HPDE6-E6E7 (cell line): ENCODE measurements at regions not wholly inside any gene's neighbourhood (a gene's known extent, or its start where the extent isn't known, plus 50 kb on each side); places are given as distances from the start of the nearest gene placed in this dataset.
"Not testable (repeated sequence)": the region's sequence is repeated elsewhere in the genome, so short reads cannot be mapped to it uniquely, and the experiment has no call there.

Experiments
- DNase-seq: peaks from one replicate; pipeline ENCODE4 v3.0.0; 2011; ENCODE audit warnings: missing footprints; ENCODE audit errors: extremely low spot score

DNA sequence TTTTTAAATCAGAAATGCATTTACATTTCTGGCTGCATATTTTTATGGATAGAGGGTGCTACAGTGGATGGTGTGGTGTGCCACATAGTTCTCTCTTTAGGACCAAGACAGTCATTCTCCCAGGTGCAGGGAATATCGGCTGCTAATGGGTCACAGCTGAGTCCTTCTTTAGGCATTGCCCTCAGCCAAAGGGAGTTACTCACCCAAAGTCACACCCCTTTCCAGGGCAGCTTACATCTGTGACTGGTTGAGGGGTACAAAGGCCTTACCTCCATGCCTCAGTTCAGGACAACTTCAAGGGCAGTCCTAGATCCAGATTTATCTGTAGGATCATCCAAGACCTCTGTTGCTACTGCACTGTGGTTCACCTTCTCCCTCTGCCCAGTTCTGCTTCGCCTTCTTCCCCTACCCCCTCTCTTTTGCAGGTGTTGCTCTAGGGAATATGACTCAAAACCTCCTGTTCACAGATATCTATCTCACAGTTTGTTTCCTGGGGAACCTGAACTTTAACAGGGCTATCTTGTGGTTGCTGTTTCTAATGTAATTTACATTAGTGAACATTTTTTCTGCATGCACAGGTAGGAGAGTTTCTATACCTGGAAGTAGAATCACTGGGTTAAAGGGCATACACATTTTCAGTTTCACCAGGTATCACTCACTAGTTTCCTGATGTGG, 413.9 kb downstream of the RPS6KC1 start:
- no peak for DNase-seq

GRCh38 chr1:213466541-213466940, 415.5 kb downstream of the RPS6KC1 start:
- DNase-seq: no peak

- no peak for DNase-seq
Observed at GRCh38 chr1:213474054-213474453, 423.0 kb downstream of the RPS6KC1 start.

- DNase-seq: no peak
Observed at GRCh38 chr1:213481395-213481794, 430.4 kb downstream of the RPS6KC1 start.

DNA sequence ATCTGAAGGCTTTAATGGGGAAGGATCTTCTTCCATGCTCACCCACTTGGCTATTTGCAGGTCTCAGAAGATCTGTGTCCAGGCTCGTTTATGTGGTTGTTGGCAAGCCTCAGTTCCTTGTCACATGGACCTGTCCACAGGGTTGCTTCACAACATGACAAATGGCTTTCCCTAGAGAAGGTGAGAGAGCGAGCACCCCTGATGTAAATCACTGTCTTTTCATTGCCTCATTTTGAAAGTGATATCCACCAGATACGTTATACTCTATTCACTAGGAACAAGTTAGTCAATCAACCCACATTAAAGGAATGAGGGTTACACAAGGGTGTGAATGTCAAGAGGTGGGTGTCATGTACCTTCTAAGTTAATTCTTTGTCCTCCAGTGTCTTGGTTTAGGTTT, 433.3 kb downstream of the RPS6KC1 start:
- no peak for DNase-seq

GRCh38 chr1:213484758-213485157, 433.7 kb downstream of the RPS6KC1 start:
- no peak for DNase-seq

- no peak for DNase-seq
Observed at GRCh38 chr1:213486488-213486887, 435.4 kb downstream of the RPS6KC1 start.

- DNase-seq: no peak
Observed at GRCh38 chr1:213491468-213491867, 440.4 kb downstream of the RPS6KC1 start.

GRCh38 chr1:213492161-213493041, 441.4 kb downstream of the RPS6KC1 start:
- no peak for DNase-seq

DNA sequence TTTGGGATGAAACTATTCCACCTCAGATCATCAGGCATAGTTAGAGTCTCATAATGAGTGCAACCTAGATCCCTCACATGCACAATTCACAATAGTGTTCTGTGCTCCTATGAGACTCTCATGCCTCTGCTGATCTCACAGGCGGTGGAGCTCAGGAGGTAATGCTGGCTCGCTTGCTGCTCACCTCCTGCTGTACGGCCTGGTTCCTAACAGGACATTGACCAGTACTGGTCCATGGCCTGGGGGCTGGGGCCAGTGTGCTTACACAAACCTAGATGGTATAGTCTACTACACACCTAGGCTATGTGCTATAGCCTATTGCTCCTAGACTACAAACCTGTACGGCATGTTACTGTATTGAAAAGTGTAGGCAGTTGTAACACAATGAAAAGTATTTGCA, 448.4 kb downstream of the RPS6KC1 start:
- DNase-seq: no peak

DNA sequence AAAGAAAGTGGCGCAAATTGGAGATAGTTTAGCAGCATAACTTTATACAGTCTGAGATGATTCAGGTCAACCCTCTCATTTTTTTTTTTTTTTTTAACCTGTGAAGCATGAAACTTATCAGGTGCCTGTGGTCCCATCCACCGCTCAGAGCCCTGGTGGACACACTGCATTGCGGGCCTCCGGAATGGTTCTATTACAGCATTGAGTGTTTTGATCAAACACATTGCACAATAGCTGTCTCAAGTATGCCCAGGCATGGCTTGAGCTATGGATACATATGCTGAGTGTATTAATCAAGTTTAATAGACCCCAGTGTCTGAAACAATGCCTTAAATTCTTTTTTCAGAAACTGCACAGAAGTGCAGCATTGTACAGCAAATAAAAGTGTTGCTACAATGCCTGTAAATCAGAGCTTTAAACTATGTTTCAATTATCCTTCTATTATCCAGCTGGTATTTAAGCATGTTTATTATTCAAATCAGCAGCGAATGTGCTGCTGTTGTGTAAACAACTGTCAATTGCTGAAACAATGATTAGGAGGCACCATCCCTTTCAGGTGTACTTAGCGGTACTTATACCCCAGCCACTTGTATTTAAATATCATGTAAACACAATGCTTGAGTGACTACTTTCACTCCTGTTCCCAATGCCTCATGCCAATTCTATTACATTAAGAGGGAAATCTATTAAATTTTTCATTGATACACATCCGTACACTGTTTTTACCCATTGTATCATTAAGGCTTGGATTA, 456.6 kb downstream of the RPS6KC1 start:
- DNase-seq: no peak

DNA sequence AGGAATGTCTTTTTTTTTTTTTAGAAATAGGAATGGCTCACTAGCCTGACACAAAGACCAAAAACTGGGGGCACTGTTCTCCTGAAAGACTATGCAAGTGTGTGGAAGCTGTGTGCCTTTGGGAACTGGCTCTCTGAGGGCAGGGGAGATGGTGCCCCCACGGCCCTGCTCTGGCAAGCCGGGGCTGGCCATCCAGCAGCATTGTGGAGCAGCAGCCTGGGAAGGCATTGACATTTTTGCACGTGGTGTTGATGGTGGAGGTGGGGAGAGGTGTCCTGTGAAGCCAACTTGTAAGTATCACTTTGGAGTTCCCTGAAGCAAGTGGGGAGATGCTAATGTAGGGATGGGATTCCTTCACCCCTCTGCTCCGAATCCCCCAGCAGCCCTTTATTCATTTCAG, 460.1 kb downstream of the RPS6KC1 start:
- no peak for DNase-seq

DNA sequence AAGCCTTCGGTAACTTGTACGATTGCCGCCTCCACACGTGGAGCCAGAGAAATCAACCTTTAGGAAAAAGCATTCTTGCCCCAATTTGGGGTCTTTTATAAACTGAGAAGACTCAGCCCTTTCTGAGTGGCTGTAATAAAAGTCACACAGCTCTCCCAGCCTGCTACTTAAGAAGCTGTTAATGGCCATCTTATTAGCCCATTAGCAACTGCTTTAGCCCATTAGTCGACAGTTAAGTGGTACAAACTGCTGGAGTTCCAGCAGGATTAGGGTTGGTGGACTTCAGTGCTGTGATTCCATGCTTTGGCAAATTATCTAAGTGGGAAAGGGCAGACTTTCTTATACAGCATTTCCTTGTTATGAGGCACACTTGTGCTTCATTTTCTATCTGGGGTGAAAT, 461.3 kb downstream of the RPS6KC1 start:
- DNase-seq: no peak

DNA sequence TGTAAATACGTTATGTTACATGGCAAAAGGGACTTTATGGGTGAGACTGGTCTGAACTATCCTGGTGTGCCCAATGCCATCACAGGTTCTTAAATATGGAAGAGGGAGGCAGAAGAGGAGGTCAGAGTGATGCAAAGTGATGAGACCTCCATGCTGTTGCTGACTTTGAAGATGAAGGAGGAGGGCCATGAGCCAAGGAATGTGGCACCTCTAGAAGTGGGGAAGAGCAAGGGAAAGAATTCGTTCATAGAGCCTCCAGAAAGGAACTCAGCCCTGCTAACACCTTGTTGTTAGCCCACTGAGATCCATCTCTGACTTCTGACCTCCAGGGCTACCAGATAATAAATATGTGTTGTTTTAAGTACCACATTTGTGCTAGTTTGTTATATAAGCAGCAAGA, 462.0 kb downstream of the RPS6KC1 start:
- DNase-seq: no peak

- not testable (repeated sequence) for DNase-seq
Observed at GRCh38 chr1:213514408-213515179, 463.6 kb downstream of the RPS6KC1 start.

DNA sequence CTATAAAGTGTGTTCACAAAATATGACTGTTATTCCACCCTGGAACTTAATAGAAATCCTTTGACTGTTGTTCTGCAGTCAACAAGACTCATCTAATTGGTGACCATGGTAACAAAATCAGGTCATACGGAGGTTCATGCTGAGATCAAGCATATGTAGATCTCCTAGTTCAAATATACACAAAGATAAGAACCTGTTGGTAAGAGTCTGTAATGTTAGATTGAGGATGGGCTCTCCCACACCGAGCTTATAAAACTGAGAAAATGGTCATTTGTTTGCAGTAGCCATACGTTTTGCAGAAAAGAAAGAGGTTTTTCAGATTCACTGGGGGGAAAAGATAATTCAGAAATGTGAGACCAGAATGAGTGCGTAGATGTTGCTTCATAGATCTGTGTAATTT, 468.1 kb downstream of the RPS6KC1 start:
- no peak for DNase-seq

- DNase-seq: no peak
Observed at GRCh38 chr1:213521206-213521605, 466.6 kb upstream of the PROX1 start.

GRCh38 chr1:213523781-213524398, 463.9 kb upstream of the PROX1 start:
- DNase-seq: no peak

- DNase-seq: no peak
Observed at GRCh38 chr1:213526306-213526705, 461.5 kb upstream of the PROX1 start.

GRCh38 chr1:213530611-213531320, 457.0 kb upstream of the PROX1 start:
- no peak for DNase-seq
